ENCODE measurements at regions not wholly inside any gene's neighbourhood (a gene's known extent, or its start where the extent isn't known, plus 50 kb on each side); places are given as distances from the start of the nearest gene placed in this dataset.

DNA sequence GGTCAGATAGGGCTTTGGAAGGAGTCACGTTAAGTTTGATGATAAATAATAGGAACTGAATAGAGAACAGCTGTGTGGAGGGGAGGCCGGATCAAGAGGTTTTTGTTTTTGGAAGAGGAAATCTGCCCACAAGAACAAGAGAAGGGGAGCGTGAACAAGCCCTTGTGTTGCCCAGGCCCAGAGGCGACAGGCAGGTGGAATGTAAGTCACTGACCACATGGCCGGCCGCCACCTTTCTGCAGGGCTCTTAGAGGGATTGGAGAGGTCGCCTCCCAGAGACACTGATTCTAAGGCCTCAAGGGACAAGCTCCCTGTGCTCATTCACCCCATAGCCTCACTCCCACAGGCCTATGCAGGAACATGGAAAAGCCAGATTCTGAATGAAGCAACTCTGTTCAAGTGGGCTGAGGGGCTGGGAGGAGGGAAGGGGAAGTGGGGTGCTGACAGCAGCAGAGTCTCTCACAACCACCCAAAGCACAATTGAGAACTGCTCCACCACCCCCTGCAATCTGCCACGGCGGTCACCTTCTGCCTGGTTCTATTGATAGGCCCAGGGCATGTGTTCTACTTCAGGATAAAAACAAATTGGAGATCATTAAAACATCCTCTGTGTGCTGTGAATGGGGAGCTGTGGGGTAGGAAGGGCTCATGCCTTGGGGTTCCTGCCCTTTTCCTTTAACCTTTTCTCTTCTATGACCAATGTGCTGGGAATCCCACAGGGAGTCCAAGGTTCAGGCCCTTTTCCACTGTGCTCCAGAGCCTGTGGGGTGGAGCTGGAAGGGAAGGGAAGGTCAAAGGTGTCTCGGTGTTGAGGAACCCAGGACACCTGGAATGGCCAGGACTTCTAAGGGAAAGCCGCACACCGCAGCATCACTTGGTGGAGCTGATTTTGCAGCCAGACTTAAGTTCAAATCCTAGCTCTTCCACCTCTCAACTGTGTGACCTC is 63.3 kb upstream of the PARP1 start:
- no peaks in the 10 kb centered on the region for H3K36me3 Mint-ChIP-seq (ENCODE audit: insufficient read depth)
- no peak for TF ChIP-seq CTCF (IDR thresholded peaks at IDR 0.05; ENCODE audit: unreplicated experiment)
- peaks cover 18% of the 10 kb centered on the region for H3K27me3 Mint-ChIP-seq
- no peak overlapping the region for H3K4me3 Mint-ChIP-seq (ENCODE audit: low read depth)
- H3K9me3 Mint-ChIP-seq (ENCODE audit: low read depth): no peaks in the 10 kb centered on the region
- no peaks in the 10 kb centered on the region for H3K4me1 Mint-ChIP-seq (ENCODE audit: low read depth)
- H3K27ac Mint-ChIP-seq: no peak overlapping the region
- DNase-seq (ENCODE audit: low spot score, unreplicated experiment): no peak

DNA sequence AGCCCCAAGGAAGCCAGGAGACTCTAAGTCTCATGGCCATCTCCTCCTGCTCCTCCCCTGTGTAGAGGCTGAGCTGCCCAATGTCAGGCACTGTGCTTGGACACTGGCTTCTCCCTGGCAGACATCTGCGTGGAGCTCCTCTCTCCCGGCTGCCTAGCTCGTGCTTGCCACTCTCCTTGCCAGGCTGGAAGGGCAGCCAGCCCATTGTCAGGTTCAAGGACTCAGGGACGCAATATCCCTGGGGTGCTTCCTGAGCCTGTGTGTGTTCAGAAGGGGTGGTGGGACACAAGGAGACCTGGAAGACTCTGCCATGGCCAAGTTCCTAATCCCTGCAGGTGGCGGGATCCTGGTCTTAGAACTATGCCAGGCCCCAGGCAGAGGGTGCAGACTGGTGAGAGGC is 65.4 kb upstream of the PARP1 start:
- Mint-ChIP-seq H3K9me3 (ENCODE audit: low read depth) (no peaks in the 10 kb centered on the region), H3K27ac (no peak overlapping the region), H3K4me1 (ENCODE audit: low read depth) (no peaks in the 10 kb centered on the region), H3K36me3 (ENCODE audit: insufficient read depth) (no peaks in the 10 kb centered on the region), H3K4me3 (ENCODE audit: low read depth) (no peak overlapping the region), H3K27me3 (peaks cover 13% of the 10 kb centered on the region)
- TF ChIP-seq CTCF (IDR thresholded peaks at IDR 0.05; ENCODE audit: unreplicated experiment): no peak
- no peak for DNase-seq (ENCODE audit: low spot score, unreplicated experiment)

GRCh38 chr1:226474041-226474440 is 66.1 kb upstream of the PARP1 start:
- DNase-seq (ENCODE audit: low spot score, unreplicated experiment): no peak
- Mint-ChIP-seq H3K4me1 (ENCODE audit: low read depth) (no peaks in the 10 kb centered on the region), H3K27ac (no peak overlapping the region), H3K27me3 (peaks cover 13% of the 10 kb centered on the region), H3K9me3 (ENCODE audit: low read depth) (no peaks in the 10 kb centered on the region), H3K4me3 (ENCODE audit: low read depth) (no peak overlapping the region), H3K36me3 (ENCODE audit: insufficient read depth) (no peaks in the 10 kb centered on the region)
- TF ChIP-seq CTCF (IDR thresholded peaks at IDR 0.05; ENCODE audit: unreplicated experiment): no peak

DNA sequence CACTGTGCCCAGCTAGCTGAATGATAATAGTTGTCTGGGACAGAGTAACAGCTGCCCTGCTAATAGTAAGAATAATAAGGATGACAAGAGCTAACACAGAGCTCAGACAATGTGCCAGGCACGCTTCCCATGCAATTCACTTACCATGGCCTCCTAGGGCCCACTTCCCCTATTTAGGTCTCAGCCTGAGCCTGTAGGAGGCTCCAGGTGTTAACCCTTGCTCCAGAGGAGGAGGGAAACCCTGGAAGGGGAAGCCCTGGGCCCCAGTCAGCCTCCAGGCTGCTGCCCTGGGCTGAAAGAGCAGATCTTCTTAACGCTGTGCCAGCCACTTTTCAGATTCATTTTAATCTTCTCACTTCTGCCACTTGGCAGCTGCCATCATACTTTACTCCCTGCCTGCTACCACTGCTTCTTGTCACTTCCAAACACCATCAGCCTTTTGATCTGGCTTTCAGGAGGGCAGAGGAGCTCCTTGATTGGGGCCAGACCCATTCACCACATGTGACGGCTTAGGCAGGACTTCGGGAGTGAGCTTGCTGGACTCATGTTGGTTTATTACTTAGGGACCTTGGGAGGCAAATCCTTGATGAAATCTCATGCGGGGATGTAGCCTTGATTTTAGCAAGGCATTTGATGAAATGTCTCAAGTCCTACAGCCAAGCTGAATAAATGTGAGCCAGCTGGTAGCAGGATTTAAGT is 66.7 kb upstream of the PARP1 start:
- no peaks in the 10 kb centered on the region for H3K36me3 Mint-ChIP-seq (ENCODE audit: insufficient read depth)
- DNase-seq (ENCODE audit: low spot score, unreplicated experiment): no peak
- TF ChIP-seq CTCF (IDR thresholded peaks at IDR 0.05; ENCODE audit: unreplicated experiment): no peak
- H3K4me1 Mint-ChIP-seq (ENCODE audit: low read depth): no peaks in the 10 kb centered on the region
- H3K27me3 Mint-ChIP-seq: peaks cover 13% of the 10 kb centered on the region
- no peak overlapping the region for H3K27ac Mint-ChIP-seq
- H3K9me3 Mint-ChIP-seq (ENCODE audit: low read depth): no peaks in the 10 kb centered on the region
- no peak overlapping the region for H3K4me3 Mint-ChIP-seq (ENCODE audit: low read depth)

DNA sequence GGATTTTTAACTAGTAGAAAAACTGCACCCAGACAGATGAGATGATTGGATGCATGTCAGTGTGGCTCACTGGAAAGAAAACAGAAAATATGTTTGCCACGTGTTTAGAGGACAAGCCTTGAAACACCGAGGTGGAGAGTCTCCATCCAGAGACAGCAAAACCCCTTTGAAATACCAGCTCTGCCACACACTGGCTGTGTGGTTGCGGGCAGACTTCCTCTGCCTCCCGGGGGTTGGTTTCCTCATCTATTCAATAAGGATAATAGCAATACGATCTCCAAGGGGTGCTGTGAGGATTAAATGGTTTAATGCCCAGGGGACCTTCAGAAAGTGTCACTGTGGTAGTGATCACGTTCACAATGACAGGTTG is 67.2 kb upstream of the PARP1 start:
- no peaks in the 10 kb centered on the region for H3K36me3 Mint-ChIP-seq (ENCODE audit: insufficient read depth)
- no peaks in the 10 kb centered on the region for H3K9me3 Mint-ChIP-seq (ENCODE audit: low read depth)
- H3K4me3 Mint-ChIP-seq (ENCODE audit: low read depth): no peak overlapping the region
- no peaks in the 10 kb centered on the region for H3K4me1 Mint-ChIP-seq (ENCODE audit: low read depth)
- no peak for DNase-seq (ENCODE audit: low spot score, unreplicated experiment)
- no peak for TF ChIP-seq CTCF (IDR thresholded peaks at IDR 0.05; ENCODE audit: unreplicated experiment)
- H3K27ac Mint-ChIP-seq: no peak overlapping the region
- H3K27me3 Mint-ChIP-seq: peaks cover 13% of the 10 kb centered on the region
